ENCODE measurements at regions not wholly inside any gene's neighbourhood (a gene's known extent, or its start where the extent isn't known, plus 50 kb on each side); places are given as distances from the start of the nearest gene placed in this dataset.
A peak's percentile ranks its signal among the peaks of the same experiment; 100 is the strongest.

GRCh38 chr16:5374184-5374583 lies 276.6 kb upstream of the EEF2KMT start:
- Mint-ChIP-seq H3K27me3 (ENCODE audit: insufficient read depth, low read depth, poor library complexity) (peaks cover 4% of the 10 kb centered on the region), H3K9me3 (no peaks in the 10 kb centered on the region), H3K27ac (no peak overlapping the region)

More at GRCh38 chr16:5374184-5374583, 276.6 kb upstream of the EEF2KMT start:
- Histone ChIP-seq H4K20me1 (replicated peaks; ENCODE audit: insufficient read depth) (no peaks in the 10 kb centered on the region), H3K4me3 (no peak overlapping the region), H3K79me2 (replicated peaks; ENCODE audit: insufficient read depth) (no peaks in the 10 kb centered on the region), H3K27ac (ENCODE audit: low read depth) (no peak overlapping the region), H3K4me2 (no peak overlapping the region), H3K36me3 (ENCODE audit: insufficient read depth) (no peaks in the 10 kb centered on the region), H2AFZ (no peak overlapping the region), H3K4me1 (ENCODE audit: insufficient read depth) (no peaks in the 10 kb centered on the region), H3F3A (replicated peaks; ENCODE audit: low read depth) (no peaks in the 10 kb centered on the region), H3K9me2 (ENCODE audit: insufficient read depth) (0 out of 2 replicates have a peak, but pooled peaks cover 5% of the 10 kb centered on the region), H3K27me3 (ENCODE audit: insufficient read depth) (no peaks in the 10 kb centered on the region)
- TF ChIP-seq EZH2phosphoT487 (IDR thresholded peaks at IDR 0.05; ENCODE audit: unreplicated experiment) (no peak), ZNF462 (CRISPR knock-in tag; IDR thresholded peaks at IDR 0.05) (peak; percentile 12; the same call in 1 of the 2 replicates), CREB1 (CRISPR knock-in tag; IDR thresholded peaks at IDR 0.05; ENCODE audit: low read depth) (no peak), JUNB (IDR thresholded peaks at IDR 0.05; ENCODE audit: unreplicated experiment) (no peak), EZH2 (IDR thresholded peaks at IDR 0.05; ENCODE audit: low read depth, unreplicated experiment) (no peak)
- ATAC-seq (no peak; the same call in 2 of the 3 replicates), DNase-seq (ENCODE audit: low spot score) (peak; percentile 45)
- Mint-ChIP-seq H3K36me3 (ENCODE audit: low read depth) (no peaks in the 10 kb centered on the region), H3K4me1 (peaks cover 12% of the 10 kb centered on the region), H3K4me3 (no peak overlapping the region)
